Peyer's patch (tissue), 4 donors: ENCODE measurements at regions not wholly inside any gene's neighbourhood (a gene's known extent, or its start where the extent isn't known, plus 50 kb on each side); places are given as distances from the start of the nearest gene placed in this dataset.

Experiments
- POLR2A ChIP-seq, 2 donors: fragments of 450-650 bp; IDR thresholded peaks; one replicate each; pipeline ENCODE4 v1.5.1; 2017; ENCODE audit warnings: antibody characterized with exemption in 2 of 2, mild to moderate bottlenecking in 2 of 2, moderate library complexity in 2 of 2
- TF ChIP-seq, protein P1 (sequence below), 6 experiments: fragments of 450-650 bp in 4 of 6; fragments of 200-600 bp in 2 of 6; sonication (generic) in 1 of 6; IDR thresholded peaks; one replicate each; pipeline ENCODE4 v1.5.1; 2017 to 2019; ENCODE audit warnings: antibody characterized with exemption in 6 of 6, mild to moderate bottlenecking in 3 of 6, moderate library complexity in 1 of 6

DNA sequence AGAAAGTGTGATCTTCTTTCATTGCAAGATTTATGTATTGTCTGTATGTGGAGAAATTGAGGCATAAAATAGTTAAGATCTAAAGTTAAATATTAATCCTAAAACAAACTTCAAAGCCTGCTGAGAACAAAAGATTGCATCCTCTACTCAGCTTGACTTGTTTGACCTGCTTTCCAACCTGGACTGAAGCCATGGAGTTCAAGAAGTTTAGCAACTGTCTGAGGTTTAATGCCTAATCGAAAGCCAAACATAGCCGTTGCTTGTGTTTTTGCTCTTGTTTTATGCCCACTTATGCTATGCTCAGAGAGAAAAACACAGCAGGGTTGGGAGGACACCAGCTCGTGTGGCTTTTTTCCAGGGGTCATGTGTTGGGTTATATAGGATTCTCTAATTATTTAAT is 135.6 kb downstream of the NUFIP1 start:
- TF ChIP-seq, protein P1, sequence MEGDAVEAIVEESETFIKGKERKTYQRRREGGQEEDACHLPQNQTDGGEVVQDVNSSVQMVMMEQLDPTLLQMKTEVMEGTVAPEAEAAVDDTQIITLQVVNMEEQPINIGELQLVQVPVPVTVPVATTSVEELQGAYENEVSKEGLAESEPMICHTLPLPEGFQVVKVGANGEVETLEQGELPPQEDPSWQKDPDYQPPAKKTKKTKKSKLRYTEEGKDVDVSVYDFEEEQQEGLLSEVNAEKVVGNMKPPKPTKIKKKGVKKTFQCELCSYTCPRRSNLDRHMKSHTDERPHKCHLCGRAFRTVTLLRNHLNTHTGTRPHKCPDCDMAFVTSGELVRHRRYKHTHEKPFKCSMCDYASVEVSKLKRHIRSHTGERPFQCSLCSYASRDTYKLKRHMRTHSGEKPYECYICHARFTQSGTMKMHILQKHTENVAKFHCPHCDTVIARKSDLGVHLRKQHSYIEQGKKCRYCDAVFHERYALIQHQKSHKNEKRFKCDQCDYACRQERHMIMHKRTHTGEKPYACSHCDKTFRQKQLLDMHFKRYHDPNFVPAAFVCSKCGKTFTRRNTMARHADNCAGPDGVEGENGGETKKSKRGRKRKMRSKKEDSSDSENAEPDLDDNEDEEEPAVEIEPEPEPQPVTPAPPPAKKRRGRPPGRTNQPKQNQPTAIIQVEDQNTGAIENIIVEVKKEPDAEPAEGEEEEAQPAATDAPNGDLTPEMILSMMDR (IDR thresholded peaks at IDR 0.05), result no peak
- no peak for TF ChIP-seq POLR2A (IDR thresholded peaks at IDR 0.05)
